ENCODE measurements at regions not wholly inside any gene's neighbourhood (a gene's known extent, or its start where the extent isn't known, plus 50 kb on each side); places are given as distances from the start of the nearest gene placed in this dataset.

DNA sequence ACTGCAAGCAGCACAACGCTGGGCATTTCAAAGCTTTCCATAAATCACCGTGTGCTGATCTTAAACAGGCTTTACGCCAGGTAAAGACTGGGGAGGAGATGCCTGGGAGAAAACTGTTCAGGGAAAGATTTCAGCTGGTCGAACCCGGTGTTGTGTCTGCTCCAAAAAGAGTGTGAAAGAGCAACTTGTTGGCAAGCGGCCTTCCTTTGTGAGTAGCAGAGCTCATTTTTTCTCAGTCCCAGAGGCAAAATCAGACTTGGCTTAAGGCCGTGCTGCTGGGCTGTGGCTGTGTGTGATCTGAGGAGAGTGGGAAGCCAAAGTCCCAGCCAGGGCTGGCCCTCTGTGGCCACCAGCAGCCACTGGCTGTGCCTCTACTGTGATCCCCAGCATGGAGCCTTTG lies 75.7 kb upstream of the E2F8 start:
- no peak overlapping the region for H3K4me3 ChIP-seq (ENCODE audit: low read depth, low read length)
- peaks cover 32% of the 10 kb centered on the region for H3K27me3 ChIP-seq (ENCODE audit: control insufficient read depth, insufficient read depth, low read length)
- H3K9me3 ChIP-seq (ENCODE audit: control insufficient read depth, insufficient read depth, low read length), result no peaks in the 10 kb centered on the region
- CTCF ChIA-PET, result interaction anchor here (0.7 to 5.2 kb wide), 3 partner anchors 10 to 246 kb away, joined by 3 to 53 read pairs (median 9); no protein-coding TSS in a partner anchor
- no peak overlapping the region for H3K27ac ChIP-seq (ENCODE audit: low read depth, low read length)
- no peak for DNase-seq (ENCODE audit: low read depth, low spot score)
- POLR2A ChIA-PET, result no interaction called here
- TF ChIP-seq, protein P1, sequence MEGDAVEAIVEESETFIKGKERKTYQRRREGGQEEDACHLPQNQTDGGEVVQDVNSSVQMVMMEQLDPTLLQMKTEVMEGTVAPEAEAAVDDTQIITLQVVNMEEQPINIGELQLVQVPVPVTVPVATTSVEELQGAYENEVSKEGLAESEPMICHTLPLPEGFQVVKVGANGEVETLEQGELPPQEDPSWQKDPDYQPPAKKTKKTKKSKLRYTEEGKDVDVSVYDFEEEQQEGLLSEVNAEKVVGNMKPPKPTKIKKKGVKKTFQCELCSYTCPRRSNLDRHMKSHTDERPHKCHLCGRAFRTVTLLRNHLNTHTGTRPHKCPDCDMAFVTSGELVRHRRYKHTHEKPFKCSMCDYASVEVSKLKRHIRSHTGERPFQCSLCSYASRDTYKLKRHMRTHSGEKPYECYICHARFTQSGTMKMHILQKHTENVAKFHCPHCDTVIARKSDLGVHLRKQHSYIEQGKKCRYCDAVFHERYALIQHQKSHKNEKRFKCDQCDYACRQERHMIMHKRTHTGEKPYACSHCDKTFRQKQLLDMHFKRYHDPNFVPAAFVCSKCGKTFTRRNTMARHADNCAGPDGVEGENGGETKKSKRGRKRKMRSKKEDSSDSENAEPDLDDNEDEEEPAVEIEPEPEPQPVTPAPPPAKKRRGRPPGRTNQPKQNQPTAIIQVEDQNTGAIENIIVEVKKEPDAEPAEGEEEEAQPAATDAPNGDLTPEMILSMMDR (IDR thresholded peaks at IDR 0.05; ENCODE audit: low read depth, low read length), result no peak

DNA sequence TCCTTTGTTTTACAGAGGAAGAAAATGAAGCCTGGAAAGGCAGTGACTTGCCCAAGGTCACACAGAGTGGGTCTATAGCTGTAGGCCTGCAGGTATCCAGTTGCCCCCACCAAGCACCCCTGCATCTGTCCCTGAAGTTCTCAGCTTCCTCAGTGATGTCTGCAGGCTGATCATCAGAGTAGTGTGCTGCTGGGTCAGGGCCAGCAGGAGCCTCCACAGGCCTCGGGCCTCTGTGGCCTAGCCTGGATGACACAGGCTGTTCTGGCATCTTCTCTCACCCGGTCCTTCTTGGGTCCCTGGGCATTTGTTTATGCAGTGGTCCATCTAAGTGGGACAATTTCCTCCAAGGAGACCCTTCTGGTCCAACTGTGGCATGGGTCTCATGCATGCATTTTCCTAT lies 74.8 kb upstream of the E2F8 start:
- no peak for DNase-seq (ENCODE audit: low read depth, low spot score)
- TF ChIP-seq, protein P1 (IDR thresholded peaks at IDR 0.05; ENCODE audit: low read depth, low read length), result no peak
- Histone ChIP-seq H3K27ac (ENCODE audit: low read depth, low read length) (no peak overlapping the region), H3K4me3 (ENCODE audit: low read depth, low read length) (no peak overlapping the region), H3K27me3 (ENCODE audit: control insufficient read depth, insufficient read depth, low read length) (peaks cover 29% of the 10 kb centered on the region), H3K9me3 (ENCODE audit: control insufficient read depth, insufficient read depth, low read length) (no peaks in the 10 kb centered on the region)
- CTCF ChIA-PET, result interaction anchor here (3.2 to 5.2 kb wide), 2 partner anchors 11 to 238 kb away, joined by 9 to 53 read pairs; no protein-coding TSS in a partner anchor
- POLR2A ChIA-PET, result no interaction called here

- no peaks in the 10 kb centered on the region for H3K9me3 ChIP-seq (ENCODE audit: control insufficient read depth, insufficient read depth, low read length)
- TF ChIP-seq, protein P1 (IDR thresholded peaks at IDR 0.05; ENCODE audit: low read depth, low read length), result no peak
- POLR2A ChIA-PET, result no interaction called here
- CTCF ChIA-PET, result interaction anchor here (0.7 to 5.2 kb wide), 6 partner anchors 54 to 513 kb away, joined by 3 to 53 read pairs (median 3); no protein-coding TSS in a partner anchor
- H3K27ac ChIP-seq (ENCODE audit: low read depth, low read length), result no peak overlapping the region
- peaks cover 30% of the 10 kb centered on the region for H3K27me3 ChIP-seq (ENCODE audit: control insufficient read depth, insufficient read depth, low read length)
- no peak for DNase-seq (ENCODE audit: low read depth, low spot score)
- no peak overlapping the region for H3K4me3 ChIP-seq (ENCODE audit: low read depth, low read length)
Measured at GRCh38 chr11:19313140-19313539, 72.4 kb upstream of the E2F8 start.

DNA sequence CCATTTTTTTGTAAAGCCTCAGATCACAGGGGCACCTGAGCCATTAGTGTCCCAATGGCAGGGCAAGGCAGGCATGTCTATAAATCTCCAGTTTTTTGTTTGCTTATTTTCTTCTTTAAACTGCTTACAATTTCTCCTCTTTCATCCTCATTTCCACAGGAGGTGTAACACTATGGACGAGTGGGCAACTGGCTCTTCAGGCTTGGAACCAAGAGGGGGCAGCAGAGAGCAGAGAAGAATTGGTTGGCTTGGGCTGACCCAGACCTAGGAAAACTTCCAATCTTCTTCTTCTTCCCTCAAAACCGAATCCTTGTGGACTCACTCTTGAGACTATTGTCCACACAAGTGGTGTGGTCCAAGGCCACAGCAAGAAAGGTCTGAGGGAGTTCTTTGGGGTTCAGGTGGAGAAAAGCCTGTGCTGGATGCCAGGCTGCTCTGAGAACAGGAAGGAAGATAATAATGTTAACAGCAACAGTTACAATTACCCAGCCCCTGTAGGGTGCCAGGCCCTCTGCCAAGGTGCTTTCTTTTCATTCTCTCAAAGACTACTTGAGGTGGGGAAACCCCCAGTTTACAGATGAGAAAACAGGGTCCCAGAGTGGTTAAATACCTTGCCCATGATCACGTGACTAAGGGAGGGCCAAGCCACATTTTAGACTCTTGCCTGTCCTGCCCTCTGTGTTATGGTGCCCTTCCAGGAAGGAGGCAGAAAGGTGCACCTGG lies 70.7 kb upstream of the E2F8 start:
- Histone ChIP-seq H3K9me3 (ENCODE audit: control insufficient read depth, insufficient read depth, low read length) (no peaks in the 10 kb centered on the region), H3K27ac (ENCODE audit: low read depth, low read length) (no peak overlapping the region), H3K27me3 (ENCODE audit: control insufficient read depth, insufficient read depth, low read length) (peaks cover 27% of the 10 kb centered on the region), H3K4me3 (ENCODE audit: low read depth, low read length) (no peak overlapping the region)
- CTCF ChIA-PET, result interaction anchor here (0.6 to 5.8 kb wide), 4 partner anchors 236 to 514 kb away, joined by 3 to 57 read pairs (median 28); no protein-coding TSS in a partner anchor
- peak; percentile 13 for DNase-seq (ENCODE audit: low read depth, low spot score)
- TF ChIP-seq, protein P1 (IDR thresholded peaks at IDR 0.05; ENCODE audit: low read depth, low read length), result peak; percentile 97
- POLR2A ChIA-PET, result no interaction called here

- TF ChIP-seq, protein P1 (IDR thresholded peaks at IDR 0.05; ENCODE audit: low read depth, low read length), result 0 out of 2 replicates have a peak, but pooled peaks have one; percentile 5
- peaks cover 36% of the 10 kb centered on the region for H3K27me3 ChIP-seq (ENCODE audit: control insufficient read depth, insufficient read depth, low read length)
- no peak overlapping the region for H3K4me3 ChIP-seq (ENCODE audit: low read depth, low read length)
- CTCF ChIA-PET, result interaction anchor here (0.7 to 5.8 kb wide), 2 partner anchors 47 to 246 kb away, joined by 3 to 57 read pairs; no protein-coding TSS in a partner anchor
- H3K9me3 ChIP-seq (ENCODE audit: control insufficient read depth, insufficient read depth, low read length), result no peaks in the 10 kb centered on the region
- DNase-seq (ENCODE audit: low read depth, low spot score), result no peak
- H3K27ac ChIP-seq (ENCODE audit: low read depth, low read length), result no peak overlapping the region
- POLR2A ChIA-PET, result no interaction called here
Measured at GRCh38 chr11:19307498-19307897, 66.8 kb upstream of the E2F8 start.
